ENCODE measurements at regions not wholly inside any gene's neighbourhood (a gene's known extent, or its start where the extent isn't known, plus 50 kb on each side); places are given as distances from the start of the nearest gene placed in this dataset.
"Not testable (repeated sequence)": the region's sequence is repeated elsewhere in the genome, so short reads cannot be mapped to it uniquely, and the experiment has no call there.

DNA sequence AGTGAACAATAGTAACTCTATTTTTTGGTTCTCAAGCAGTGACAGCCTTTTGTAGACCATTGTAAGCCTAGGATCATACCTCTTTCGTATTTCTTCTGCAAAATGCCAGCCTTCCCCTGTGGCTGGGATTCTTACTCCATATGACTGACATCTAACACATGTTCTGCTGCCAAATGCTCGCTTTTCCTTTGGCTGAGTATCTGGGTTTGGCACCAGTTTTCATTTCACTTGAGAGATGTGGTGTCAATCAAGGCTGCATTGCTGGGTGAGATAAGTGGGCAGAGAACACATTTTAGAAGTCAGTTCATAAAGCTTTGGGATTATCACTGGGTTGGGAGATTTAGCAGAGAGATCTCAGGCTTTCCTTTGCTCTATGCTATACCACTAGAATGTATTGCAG is 514.7 kb upstream of the SGO1 start:
- no peak for DNase-seq

DNA sequence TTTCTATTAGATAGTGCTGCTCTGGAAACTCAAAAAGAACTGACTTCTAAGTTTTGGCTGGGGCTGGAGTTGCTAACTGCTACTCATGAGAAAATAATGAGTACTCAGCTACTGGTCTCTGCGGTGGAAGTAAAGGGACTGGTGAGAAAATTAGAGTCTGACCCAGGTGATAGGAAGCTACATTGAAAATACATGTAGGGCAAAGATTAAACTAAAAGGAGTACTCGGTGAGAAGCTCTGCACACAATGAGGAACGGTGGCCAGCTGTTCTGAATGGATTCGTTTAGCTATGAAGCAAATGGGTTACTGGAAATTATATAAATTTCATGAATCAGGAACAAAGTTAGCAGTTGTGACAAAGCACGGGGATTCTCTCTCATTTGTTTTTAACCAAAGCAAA is 512.9 kb upstream of the SGO1 start:
- DNase-seq = no peak

DNA sequence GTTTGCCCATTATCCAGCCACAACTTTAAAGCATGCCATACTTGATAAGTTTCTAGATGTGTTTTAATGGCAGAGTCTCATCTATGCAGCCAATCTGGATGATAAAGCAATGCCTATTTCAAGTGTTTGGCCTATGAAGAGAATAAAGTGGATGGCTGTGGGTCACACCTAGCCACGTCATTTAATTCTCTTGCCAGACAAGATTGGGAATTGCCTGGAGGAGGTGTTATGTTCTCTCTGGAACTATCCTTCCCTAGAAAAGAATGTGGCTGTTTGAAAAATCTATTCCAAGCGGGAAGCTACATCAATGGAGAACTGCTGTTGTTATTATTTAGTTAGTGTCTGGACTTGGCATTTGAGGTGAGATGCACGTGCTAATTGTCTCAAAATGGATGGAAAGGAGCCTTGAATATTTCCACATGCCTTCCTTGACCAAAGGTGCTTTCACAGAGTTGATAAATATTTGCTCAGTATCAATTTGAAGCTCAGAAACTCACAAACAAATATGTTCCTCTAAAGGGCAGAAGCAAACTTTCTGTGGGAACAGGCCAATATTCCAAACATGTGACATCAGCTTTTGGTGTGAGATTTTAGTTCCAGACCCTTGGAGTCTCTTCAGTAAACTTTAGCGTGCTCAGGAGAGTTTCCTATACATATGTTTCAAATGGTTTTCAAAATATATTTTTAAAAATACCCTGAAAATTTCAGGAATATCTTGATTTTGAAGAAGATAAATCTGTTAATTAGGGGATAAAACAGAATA is 510.6 kb upstream of the SGO1 start:
- no peak for DNase-seq

DNA sequence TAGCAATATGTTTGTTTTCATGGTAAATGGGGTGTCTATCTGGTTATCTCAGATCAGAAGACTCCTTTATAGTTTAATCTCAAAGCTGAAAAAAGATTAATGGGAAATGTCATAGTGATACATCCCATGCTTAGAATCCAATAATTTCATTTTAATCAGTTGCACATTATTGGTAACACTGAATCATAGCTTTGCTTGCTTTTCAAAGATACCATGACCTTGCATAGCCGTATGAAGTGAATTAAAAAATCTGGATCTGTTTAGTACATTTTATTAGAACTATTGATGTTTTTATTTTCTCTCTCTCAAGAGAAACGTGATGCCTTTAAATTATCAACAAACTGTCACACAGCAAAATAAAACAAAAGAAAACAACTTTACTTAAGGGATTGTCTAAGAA is 506.7 kb upstream of the SGO1 start:
- no peak for DNase-seq

DNA sequence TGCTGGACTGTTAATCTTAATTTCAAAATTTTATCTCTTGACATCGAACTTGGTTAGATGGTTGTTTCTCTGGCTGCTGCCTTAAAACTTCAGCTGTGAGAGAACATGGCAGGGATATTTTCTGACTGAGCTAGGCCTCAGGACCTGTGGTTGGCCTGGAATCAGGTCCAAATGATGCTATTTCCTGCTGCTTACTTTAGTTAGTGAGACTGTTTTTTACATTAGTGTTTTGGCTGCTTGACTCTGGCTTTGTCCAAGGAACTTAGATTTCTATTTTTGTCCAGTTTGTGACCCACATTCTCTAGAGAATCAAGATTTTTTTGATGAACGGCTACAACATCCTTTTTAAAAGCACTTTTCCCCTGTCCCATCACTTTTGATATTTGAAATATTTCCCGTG is 497.9 kb upstream of the SGO1 start:
- DNase-seq = no peak

DNA sequence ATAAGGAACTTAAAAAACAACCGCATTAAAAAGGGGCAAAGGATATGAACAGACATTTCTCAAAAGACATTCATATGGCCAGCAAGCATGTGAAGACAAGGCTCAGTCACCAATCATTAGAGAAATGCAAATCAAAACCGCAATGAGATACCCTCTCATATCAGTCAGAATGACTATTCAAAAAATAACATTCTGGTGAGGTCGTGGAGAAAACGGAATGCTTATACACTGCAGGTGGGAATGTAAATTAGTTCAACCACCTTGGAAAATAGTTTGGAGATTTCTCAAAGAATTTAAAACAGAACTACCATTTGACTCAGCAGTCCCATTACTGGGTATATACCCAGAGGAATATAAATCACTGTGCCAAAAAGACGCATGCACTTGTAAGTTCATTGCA is 496.6 kb upstream of the SGO1 start:
- DNase-seq = no peak

DNA sequence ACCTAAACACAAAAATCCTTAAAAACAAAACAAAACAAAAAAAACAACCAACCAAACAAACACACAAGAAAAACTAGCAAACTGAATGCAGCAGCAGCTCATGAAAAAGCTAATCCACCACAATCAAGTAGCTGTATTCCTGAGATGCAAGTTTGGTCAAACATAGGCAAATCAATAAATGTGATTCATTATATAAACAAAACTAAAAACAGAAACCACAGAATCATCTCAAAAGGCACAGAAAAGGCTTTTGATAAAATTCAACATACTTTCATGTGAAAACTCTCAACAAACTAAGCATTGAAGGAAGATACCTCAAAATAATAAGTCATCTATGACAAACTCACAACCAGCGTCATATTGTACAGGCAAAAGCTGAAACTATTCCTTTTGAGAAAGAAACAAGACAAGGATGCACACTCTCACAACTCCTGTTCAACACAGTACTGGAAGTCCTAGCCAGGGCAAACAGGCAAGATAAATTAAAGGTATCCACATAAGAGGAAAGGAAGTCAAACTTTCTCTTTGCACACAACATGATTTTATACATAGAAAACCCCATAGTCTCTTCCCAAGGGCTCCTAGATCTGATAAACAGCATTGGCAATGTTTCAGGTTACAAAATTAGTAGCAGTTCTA is 495.1 kb upstream of the SGO1 start:
- no peak for DNase-seq

DNA sequence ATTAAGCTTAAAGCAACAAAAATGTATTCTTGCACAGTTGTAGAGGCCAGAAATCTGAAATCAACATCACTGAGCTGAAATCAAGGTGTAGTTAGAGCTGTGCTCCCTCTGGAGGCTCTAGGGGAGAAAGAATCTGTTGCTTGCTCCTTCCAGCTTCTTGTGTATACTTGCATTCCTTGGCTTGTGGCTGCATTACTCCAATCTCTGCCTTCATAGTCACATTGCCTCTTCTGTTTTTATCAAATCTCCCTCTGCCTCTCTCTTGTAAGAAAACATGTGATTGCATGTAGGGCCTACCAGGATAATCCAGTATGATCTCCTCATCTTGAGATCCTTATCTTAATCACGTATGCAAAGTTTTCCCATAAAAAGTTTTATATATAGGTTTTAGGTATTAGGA is 487.9 kb upstream of the SGO1 start:
- no peak for DNase-seq

DNA sequence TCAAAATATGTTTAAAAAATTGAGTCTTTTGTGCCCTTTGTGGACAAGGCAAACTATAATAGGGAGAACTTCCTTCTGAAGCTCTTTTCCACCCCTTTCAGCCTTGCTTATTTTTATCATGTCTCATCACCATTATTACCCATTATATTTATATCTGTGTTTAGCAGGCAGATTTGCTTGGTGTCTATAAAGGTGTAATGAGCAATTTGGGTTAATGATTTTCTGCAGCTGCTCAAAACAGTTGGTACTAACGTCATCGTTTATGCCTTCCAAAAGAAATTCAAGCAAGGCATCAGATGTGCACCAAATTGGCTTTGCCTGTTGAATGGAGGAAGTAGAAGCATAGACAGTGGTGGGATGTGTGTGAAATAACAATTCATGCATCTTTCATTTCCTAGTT is 483.7 kb upstream of the SGO1 start:
- no peak for DNase-seq

DNA sequence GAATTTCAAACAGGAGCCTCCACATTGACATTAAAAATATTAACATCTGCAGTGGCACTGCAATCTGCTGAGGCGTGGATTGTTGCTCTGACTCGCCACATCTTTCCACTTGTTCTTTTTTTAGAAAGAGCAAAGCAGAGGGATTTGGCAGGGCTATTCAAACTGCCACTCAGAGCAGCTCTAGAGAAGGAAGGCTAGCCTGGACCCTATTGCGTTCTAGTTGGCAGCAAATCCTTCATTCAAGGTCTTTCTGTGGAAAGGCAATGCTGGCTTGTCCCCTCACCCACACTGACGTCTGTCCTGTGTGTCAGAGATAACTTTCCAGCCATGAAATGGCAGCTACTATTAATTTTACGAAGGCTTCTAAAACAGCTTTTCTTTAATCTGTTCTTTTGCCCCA is 483.2 kb upstream of the SGO1 start:
- no peak for DNase-seq

DNA sequence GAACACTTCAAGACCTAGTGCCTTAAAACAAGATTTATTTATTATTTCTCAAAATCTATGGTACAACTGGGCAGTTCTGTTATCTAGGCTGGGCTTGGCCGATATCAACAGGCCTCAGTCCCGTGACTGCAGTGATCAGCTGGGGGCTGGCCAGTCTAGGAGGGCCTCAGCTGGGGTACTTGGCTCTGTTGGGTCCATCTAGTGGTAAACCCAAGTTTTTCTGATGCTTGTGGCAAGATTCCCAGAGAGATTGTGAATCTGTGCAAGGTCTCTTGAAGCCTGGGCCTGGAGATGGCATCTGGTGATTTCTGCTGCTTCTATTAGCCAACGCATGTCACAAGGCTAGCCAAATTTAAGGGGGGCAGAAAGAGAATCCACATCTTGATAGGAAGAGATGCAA is 482.4 kb upstream of the SGO1 start:
- no peak for DNase-seq

DNA sequence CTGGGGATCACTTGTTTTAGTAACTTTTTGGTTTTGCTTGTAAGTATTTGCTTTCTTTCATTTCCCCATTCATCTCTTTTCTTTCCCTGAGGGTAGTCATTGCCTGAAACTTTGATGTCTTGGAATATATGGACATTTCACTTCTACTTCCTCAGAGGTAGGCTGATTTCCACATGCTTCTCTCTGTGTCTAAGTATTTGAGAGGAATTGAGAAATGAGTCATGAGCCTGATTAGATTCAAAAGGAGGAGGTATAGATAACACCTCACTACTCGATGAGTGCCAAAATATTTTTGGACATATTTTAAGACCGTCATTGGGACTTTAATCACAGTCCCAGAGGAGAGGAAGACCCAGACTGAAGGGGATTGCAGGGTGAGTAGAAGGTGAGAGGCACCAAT is 480.1 kb upstream of the SGO1 start:
- no peak for DNase-seq

DNA sequence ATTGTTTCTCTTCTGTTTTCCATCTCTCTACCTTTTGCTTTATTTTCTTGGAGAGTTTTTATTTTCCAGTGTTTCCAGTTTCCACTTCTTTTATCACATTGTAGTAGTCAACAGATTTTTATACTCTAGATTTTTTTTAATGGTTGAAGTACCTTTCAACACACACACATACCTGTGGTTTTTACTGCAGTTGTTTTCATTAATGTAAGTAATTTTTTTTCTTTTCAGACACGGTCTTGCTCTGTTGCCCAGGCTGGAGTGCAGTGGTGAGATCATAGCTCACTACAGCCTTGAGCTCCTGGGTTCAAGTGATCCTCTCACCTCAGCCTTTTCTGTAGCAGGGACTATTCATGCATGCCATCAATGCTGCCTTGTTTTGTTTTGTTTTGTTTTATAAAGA is 472.5 kb upstream of the SGO1 start:
- no peak for DNase-seq

DNA sequence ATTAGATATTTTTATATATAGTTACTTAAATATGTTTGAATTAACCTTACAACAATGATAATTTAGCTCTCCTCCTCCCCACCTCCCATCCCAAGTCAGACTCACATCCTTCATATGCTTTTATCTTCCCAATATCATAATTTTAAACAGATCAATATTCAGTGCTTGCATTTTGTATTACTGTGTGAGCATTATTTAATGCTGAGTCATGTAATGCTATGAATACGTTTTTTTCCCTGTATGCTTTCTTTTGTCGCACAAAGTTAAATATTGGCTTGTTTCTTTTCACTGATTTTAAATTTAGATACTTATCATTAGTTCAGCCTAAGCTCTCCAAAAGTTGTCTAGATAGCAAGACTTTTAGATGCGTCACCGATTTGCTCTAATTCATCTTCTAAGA is 471.6 kb upstream of the SGO1 start:
- no peak for DNase-seq

DNA sequence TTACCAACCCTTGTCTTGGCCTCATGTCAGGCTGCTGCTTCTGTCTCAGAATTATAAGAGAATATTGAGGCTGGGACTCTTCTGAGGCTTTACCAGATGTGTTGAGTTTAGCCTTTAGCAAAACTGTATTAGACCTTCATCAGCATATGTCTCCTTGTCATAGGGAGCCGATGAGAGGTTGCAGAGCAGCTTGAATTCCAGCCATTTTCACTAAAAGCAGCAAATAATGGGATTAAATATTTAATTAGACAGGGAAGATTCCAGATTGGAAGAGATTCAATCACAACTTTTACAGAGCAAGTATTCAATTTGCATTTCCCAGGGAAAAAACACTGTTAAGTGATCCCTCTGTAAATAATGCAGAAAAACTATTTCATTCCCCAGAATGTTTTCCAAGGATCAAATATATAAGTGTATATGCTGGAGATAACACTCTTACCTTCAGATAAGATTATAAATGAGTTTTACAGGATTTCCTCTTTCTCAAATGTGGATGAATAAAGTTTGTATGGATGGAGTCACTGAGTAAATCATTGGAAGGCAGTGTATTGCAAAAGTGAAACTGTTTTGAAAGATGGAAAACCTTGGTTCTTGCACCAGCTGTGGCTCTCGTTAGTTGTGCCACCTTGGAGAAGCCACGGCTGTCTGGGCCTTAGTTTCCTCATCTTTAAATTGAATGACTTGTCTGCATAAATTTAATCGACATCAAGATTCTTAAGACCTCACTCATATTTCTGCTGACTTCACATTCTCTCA is 466.4 kb upstream of the SGO1 start:
- no peak for DNase-seq

DNA sequence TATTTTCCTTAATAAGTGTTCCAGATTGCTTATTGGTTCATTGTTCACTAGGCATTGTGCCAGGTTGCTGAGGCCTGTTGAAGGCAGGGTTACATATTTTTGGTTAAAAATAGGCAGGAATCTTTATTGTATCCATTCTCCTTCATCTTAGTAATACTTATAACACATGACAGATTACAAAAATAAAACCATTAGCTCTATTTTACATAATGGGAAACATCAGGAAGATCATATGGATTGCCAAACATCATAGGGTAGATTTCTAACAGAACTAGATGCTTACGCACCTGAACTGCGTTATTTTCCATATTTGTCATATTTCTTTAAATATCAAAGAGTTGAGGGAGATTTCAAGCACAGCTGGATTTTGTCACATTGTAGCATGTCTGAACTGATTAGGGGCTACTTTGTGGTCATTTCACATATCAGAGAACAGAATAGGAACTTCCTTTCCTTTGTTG is 462.9 kb upstream of the SGO1 start:
- DNase-seq = no peak

DNA sequence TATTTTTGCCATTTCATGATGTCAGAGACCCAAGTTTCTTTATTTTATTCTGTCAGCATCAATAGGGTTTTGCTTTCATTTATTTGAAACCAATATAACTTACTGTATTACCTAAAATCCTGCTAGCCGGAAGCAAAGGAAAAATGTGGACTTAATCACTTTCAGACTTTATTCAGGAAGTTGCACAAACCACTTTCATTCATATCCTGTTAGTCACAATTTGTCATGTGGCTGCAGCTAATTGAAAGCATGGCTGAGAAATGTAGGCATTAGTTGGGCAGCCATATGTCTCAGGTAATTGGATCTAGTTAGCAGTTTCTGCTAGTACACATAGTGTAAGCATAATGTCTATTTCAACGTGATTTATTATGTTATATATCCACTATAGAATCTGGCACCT is 462.3 kb upstream of the SGO1 start:
- DNase-seq = no peak

DNA sequence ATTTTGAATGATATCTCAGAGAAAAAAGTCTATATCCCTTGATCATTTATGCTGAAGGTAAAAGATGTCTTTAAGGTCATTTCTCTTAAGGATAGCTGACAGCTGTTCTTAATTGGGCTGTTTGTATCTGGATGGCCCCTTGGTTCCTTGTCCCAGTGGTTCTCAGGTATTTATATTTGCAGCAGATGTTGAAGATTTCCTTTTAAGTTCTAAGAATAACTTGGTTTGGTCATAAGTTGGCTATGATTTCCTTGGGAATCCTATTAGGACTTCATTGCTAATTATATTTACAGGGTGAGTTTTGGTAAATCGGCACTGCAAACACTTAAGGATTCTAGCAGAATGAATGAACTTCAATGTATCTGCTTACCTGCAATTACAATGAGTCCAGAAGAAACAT is 460.4 kb upstream of the SGO1 start:
- DNase-seq = no peak

DNA sequence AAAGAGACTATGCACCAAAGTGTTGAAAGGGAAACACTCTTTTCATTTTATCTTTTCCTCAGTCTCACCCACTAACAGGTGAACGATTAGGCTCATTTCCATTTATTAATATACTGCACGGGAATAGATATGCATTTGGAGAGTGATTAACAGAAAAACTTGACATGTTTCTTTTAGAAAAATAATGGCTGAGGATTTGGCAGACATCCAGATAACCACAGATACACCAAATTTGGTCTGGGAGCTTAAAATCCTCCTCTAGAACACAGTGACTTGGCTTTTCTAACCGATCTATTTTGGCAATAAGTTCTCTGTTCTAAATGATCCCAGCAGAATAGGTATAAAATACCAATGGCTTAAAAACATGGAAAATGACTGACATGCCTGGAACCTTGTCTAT is 459.3 kb upstream of the SGO1 start:
- no peak for DNase-seq

DNA sequence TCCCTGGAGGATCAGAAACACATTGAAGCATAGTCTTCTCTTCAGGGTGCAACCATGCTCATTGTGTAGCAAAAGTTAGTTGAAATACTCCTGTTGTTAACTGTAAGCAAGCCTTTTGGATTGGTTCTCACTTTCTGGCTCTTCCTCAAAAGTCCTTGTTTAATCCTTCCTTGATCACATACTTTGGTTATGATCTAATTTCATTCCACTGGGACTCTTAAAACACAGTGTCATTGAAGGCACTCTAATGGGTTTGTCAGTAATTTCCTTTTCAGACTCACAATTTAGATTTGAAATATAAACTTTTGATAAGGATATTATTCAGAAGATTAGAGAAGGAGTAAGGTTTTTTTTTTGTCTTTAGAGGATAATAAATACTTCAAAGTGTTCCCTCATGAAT is 451.7 kb upstream of the SGO1 start:
- no peak for DNase-seq

DNA sequence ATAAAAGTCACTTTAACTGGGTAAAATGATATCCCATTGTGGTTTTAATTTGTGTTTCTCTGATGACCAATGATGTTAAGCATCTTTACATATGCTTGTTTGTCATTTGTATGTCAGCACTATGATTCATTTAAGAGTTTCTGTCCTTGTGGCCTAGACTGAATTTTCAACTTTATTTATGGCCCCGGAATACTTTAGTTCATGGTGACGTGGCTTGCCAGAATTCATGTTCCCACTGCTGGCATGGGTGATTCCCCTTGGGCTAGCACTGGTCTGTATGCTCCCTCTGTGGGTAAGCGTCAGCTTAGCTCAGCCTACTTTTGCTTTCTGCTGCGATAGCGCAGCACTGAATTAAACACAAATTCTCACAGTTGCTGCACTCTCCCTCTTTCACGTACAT is 436.3 kb upstream of the SGO1 start:
- no peak for DNase-seq

DNA sequence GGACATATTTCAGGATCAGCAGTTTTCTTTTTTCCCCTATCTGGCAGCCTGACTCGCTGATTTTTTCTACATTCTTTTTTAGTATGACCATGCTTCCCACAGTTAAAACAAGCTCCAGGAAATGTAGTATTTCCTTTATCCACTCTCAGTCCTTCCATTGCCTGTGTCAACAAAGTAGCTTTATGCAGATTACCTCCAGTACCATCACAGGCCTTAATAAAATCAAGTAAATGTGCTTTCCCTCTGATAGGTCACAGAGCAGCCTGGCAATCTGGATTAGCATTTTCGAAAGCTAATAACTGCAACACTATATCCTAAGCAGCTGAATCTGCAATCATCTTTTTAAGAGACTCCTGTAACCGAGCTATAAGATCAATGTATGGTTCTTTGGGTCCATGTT is 432.6 kb upstream of the SGO1 start:
- not testable (repeated sequence) for DNase-seq

DNA sequence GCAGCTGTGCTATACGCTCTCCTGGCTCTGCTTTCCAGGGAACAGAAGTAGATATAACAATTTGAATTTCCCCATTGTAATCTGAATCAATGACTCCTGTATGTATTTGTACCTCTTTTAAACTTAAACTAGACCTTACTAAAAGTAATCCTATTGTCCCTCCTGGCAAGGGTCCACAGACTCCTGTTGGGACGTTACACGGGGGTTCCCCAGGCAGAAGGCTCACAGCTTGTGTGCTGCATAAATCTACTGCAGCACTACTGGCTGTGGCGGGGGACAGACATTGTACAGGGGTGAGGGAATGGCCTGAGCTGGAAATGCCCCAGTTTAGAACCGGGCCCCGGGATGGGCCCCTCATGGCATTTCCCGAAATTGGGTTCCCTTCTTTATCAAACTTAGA is 432.2 kb upstream of the SGO1 start:
- DNase-seq = not testable (repeated sequence)

DNA sequence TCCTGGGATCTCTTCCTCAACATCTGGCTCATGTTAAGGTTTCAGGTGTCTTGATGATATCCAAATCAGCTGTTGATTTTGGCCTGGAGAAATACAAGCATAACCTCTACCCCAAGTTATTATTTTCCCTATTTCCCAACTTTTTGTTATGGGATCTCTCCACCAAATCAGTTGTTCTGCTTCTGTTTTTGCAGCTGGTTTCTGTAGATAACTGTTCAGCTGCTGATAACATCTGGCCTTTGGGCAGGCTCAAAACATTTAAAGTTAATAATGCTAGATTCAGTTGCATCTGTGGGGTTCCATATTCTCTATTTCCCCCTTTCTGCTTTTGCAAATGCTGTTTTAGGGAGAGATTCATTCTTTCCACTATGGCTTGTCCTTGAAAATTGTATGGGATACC is 430.0 kb upstream of the SGO1 start:
- DNase-seq = not testable (repeated sequence)

All from NCI-H2227 treated with DMSO at 0.1 percent for 48 hours (cell line).